Endothelial cell of umbilical vein (primary cell): ENCODE measurements at regions not wholly inside any gene's neighbourhood (a gene's known extent, or its start where the extent isn't known, plus 50 kb on each side); places are given as distances from the start of the nearest gene placed in this dataset.

Experiments
- BruUV-seq: library from RNA; stranded (reverse); fragments of 400-500 nt; replicated peaks from 2 replicates; lab custom pipeline; 2021; lab: Mats Ljungman, UMichigan
- CTCF ChIA-PET: fragments of 300-600, 350-600 bp; sonication (Branson Sonifier 250); formaldehyde crosslinking; loops from one replicate; lab custom pipeline; 2021; ENCODE audit warnings: antibody characterized with exemption, inconsistent platforms; lab: Charles Lee
- POLR2A ChIA-PET: fragments of 300-600, 350-600 bp; sonication (Branson Sonifier 250); formaldehyde crosslinking; loops from one replicate; lab custom pipeline; 2021; ENCODE audit warnings: antibody characterized with exemption, inconsistent platforms; lab: Charles Lee
- DNase-seq: peaks from one replicate; pipeline ENCODE4 v3.0.0-alpha.2; 2011; ENCODE audit warnings: low read depth, low spot score
- FAIRE-seq: peaks from 2 replicates; lab custom pipeline; 2011; peaks lifted over from hg19 to GRCh38; lab: Jason Lieb, UNC
- H2AFZ ChIP-seq: 2 replicates; pipeline ENCODE4 v1.6.0; 2012; ENCODE audit warnings: low read depth, low read length, control low read depth, inconsistent platforms
- H3K27ac ChIP-seq: 2 replicates; pipeline ENCODE4 v1.5.1; 2011; ENCODE audit warnings: low read depth, mild to moderate bottlenecking, control low read depth, low read length, moderate library complexity; ENCODE audit not compliant: insufficient read depth
- H3K27me3 ChIP-seq, 2 experiments: 2 replicates each; pipeline versions ENCODE4 v1.6.0 to v1.6.1; 2011; ENCODE audit warnings: low read length in 2 of 2, mixed read lengths in 1 of 2; ENCODE audit not compliant: control insufficient read depth in 2 of 2, insufficient read depth in 2 of 2
- H3K36me3 ChIP-seq, 2 experiments: 2 replicates in 1 of 2; 3 replicates in 1 of 2; pipeline ENCODE4 v1.5.1; 2011; ENCODE audit warnings: low read length in 2 of 2, mild to moderate bottlenecking in 1 of 2, moderate library complexity in 1 of 2; ENCODE audit not compliant: control insufficient read depth in 2 of 2, insufficient read depth in 2 of 2; ENCODE audit errors: extremely low read depth in 1 of 2
- H3K4me1 ChIP-seq: 3 replicates; pipeline ENCODE4 v1.5.1; 2011; ENCODE audit warnings: mild to moderate bottlenecking, low read length; ENCODE audit not compliant: control insufficient read depth, insufficient read depth; ENCODE audit errors: extremely low read depth
- H3K4me2 ChIP-seq: 2 replicates; pipeline ENCODE4 v1.6.1; 2011; ENCODE audit warnings: low read length, control low read depth, mixed read lengths; ENCODE audit not compliant: insufficient read depth
- H3K4me3 ChIP-seq, 3 experiments: fragments of 200-600 bp in 1 of 3; sonication (generic), shearing (Covaris generic) in 1 of 3; replicated peaks in 1 of 3; 2 replicates each; pipeline ENCODE4 v1.5.1; 2011 to 2016; ENCODE audit warnings: control low read depth in 3 of 3, low read length in 3 of 3, mild to moderate bottlenecking in 2 of 3, inconsistent platforms in 1 of 3, low read depth in 1 of 3, moderate library complexity in 1 of 3; ENCODE audit not compliant: insufficient read depth in 1 of 3
- H3K79me2 ChIP-seq: 2 replicates; pipeline ENCODE4 v1.6.0; 2012; ENCODE audit warnings: low read length, inconsistent platforms; ENCODE audit not compliant: control insufficient read depth, insufficient read depth
- H3K9ac ChIP-seq: replicated peaks from 2 replicates; pipeline ENCODE3; 2011; ENCODE audit warnings: low read length, control low read depth; ENCODE audit not compliant: insufficient read depth; ENCODE audit errors: extremely low read depth
- H3K9me1 ChIP-seq: replicated peaks from 3 replicates; pipeline ENCODE4 v1.6.0; 2011; ENCODE audit warnings: mild to moderate bottlenecking, low read length; ENCODE audit not compliant: control insufficient read depth, insufficient read depth; ENCODE audit errors: extremely low read depth
- H3K9me3 ChIP-seq: replicated peaks from 2 replicates; pipeline ENCODE4 v1.5.1; 2012; ENCODE audit warnings: low read length, inconsistent platforms; ENCODE audit not compliant: control insufficient read depth, insufficient read depth
- H4K20me1 ChIP-seq: replicated peaks from 2 replicates; pipeline ENCODE3; 2011; ENCODE audit warnings: mild to moderate bottlenecking, low read length; ENCODE audit not compliant: control insufficient read depth, insufficient read depth; ENCODE audit errors: extremely low read depth
- EZH2 ChIP-seq: IDR thresholded peaks from 2 replicates; pipeline ENCODE4 v1.6.1; 2012; ENCODE audit warnings: borderline replicate concordance, low read depth, mild to moderate bottlenecking, moderate library complexity, low read length, inconsistent platforms; ENCODE audit not compliant: severe bottlenecking
- FOS ChIP-seq: IDR thresholded peaks from 2 replicates; pipeline ENCODE4 v1.6.1; 2011; ENCODE audit warnings: mild to moderate bottlenecking, low read length, moderate library complexity, borderline replicate concordance; ENCODE audit not compliant: insufficient read depth
- GATA2 ChIP-seq: IDR thresholded peaks from 2 replicates; pipeline ENCODE4 v1.7.0; 2011; ENCODE audit warnings: low read depth, mild to moderate bottlenecking, moderate library complexity, mixed read lengths, low read length; ENCODE audit not compliant: insufficient read length, insufficient read depth
- JUN ChIP-seq: IDR thresholded peaks from 2 replicates; pipeline ENCODE4 v1.6.1; 2011; ENCODE audit warnings: borderline replicate concordance, low read depth; ENCODE audit not compliant: insufficient read length, insufficient read depth
- MYC ChIP-seq: IDR thresholded peaks from one replicate; pipeline ENCODE4 v1.6.1; 2011; ENCODE audit warnings: mild to moderate bottlenecking, low read depth, low read length
- POLR2A ChIP-seq: IDR thresholded peaks from 2 replicates; pipeline ENCODE4 v1.6.1; 2012; ENCODE audit warnings: low read depth, mild to moderate bottlenecking, control low read depth, low read length
- POLR2AphosphoS5 ChIP-seq: IDR thresholded peaks from 2 replicates; pipeline ENCODE4 v1.6.1; 2012; ENCODE audit warnings: low read depth, mild to moderate bottlenecking, control low read depth, low read length, moderate library complexity; ENCODE audit not compliant: insufficient read depth
- dilution Hi-C: fragments of 300-500 bp; cut with MboI; formaldehyde crosslinking; loops from one replicate; pipeline ENCODE4 v1.15.0; 2019; ENCODE audit warnings: low sequenced_read_pairs; ENCODE audit not compliant: extremely low pct_ligation_motif_present
- intact Hi-C: fragments of 100-400 bp; cut with micrococcal nuclease; formaldehyde crosslinking; loops from one replicate; pipeline ENCODE4 v1.10.0; 2022
- TF ChIP-seq, protein P1 (sequence below), 2 donors: IDR thresholded peaks; 1 replicate in 1 of 2; 2 replicates in 1 of 2; pipeline ENCODE4 v1.5.1; 2011; ENCODE audit warnings: low read length in 2 of 2, mild to moderate bottlenecking in 2 of 2, moderate library complexity in 2 of 2, control low read depth in 1 of 2, inconsistent platforms in 1 of 2, low read depth in 1 of 2; ENCODE audit not compliant: insufficient read depth in 1 of 2; ENCODE audit errors: extremely low read depth in 1 of 2
- TF ChIP-seq, protein P2 (sequence below): IDR thresholded peaks from 2 replicates; pipeline ENCODE4 v1.6.1; 2011; ENCODE audit not compliant: insufficient read depth, insufficient read length

DNA sequence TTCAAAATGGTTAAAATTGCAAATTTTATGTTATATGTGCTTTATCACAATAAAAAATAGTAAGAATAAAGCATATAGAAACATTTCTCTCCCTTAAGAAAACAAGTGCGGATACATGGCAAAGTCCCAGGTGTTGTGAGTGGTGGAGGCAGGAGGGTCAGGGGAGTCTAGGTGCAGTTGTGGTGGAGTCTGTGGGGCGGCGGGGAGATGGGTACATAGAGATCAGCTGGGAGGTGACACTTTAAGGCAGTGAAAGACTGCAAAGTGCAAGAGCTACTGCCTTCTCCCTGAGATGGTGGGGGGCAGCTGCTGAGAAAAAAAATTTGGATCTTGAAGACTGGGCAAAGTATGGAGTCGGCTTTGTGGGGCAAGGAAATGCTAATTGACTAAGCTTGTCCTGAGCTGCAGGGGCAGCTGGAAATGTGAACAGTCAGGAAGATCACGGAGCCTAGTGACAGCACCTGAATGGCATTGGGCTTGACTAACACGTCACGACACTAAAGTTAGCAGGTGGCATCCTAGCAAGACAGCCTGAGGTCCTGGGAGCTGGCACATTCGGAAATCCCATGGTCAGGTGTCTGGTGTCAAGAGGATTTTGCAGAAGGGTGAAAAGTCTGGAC, 72.9 kb upstream of the IRS2 start:
- Histone ChIP-seq H3K4me2 (no peak overlapping the region), H3K79me2 (no peaks in the 10 kb centered on the region), H3K27me3 (peaks cover 0 to 3% of the 10 kb centered on the region in 2 experiments), H2AFZ (no peak overlapping the region), H3K9me3 (no peaks in the 10 kb centered on the region), H3K27ac (no peak overlapping the region), H3K4me1 (no peaks in the 10 kb centered on the region), H4K20me1 (no peaks in the 10 kb centered on the region), H3K4me3 (no peak overlapping the region), H3K9ac (no peak overlapping the region), H3K9me1 (no peaks in the 10 kb centered on the region), H3K36me3 (no peaks in the 10 kb centered on the region)
- no peak for FAIRE-seq
- dilution Hi-C loops (no loop called here), intact Hi-C loops (no loop called here)
- DNase-seq = no peak
- TF ChIP-seq, protein P1, sequence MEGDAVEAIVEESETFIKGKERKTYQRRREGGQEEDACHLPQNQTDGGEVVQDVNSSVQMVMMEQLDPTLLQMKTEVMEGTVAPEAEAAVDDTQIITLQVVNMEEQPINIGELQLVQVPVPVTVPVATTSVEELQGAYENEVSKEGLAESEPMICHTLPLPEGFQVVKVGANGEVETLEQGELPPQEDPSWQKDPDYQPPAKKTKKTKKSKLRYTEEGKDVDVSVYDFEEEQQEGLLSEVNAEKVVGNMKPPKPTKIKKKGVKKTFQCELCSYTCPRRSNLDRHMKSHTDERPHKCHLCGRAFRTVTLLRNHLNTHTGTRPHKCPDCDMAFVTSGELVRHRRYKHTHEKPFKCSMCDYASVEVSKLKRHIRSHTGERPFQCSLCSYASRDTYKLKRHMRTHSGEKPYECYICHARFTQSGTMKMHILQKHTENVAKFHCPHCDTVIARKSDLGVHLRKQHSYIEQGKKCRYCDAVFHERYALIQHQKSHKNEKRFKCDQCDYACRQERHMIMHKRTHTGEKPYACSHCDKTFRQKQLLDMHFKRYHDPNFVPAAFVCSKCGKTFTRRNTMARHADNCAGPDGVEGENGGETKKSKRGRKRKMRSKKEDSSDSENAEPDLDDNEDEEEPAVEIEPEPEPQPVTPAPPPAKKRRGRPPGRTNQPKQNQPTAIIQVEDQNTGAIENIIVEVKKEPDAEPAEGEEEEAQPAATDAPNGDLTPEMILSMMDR (IDR thresholded peaks at IDR 0.05; ENCODE audit: extremely low read depth in 1 of 2, insufficient read depth in 1 of 2, low read depth in 1 of 2, low read length in 2 of 2) = no peak
- no peak for TF ChIP-seq FOS
- no peak for TF ChIP-seq MYC
- no peak for TF ChIP-seq POLR2AphosphoS5
- TF ChIP-seq, protein P2, sequence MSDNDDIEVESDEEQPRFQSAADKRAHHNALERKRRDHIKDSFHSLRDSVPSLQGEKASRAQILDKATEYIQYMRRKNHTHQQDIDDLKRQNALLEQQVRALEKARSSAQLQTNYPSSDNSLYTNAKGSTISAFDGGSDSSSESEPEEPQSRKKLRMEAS = no peak
- TF ChIP-seq EZH2 = no peak
- TF ChIP-seq JUN = no peak
- no peak for TF ChIP-seq GATA2
- no peak for TF ChIP-seq POLR2A
- ChIA-PET CTCF (interaction anchor here (1.2 kb wide), 1 partner anchor 8 kb away, joined by 3 read pairs; no protein-coding TSS in a partner anchor), POLR2A (no interaction called here)
- BruUV-seq = no TSS peak
